Suprapubic skin (tissue), 3 donors: ENCODE measurements at regions not wholly inside any gene's neighbourhood (a gene's known extent, or its start where the extent isn't known, plus 50 kb on each side); places are given as distances from the start of the nearest gene placed in this dataset.

ENCODE experiments used
- POLR2AphosphoS5 ChIP-seq, 3 donors: sonication (generic); formaldehyde crosslinking; IDR thresholded peaks; one replicate each; pipeline ENCODE4 v1.6.1; 2017; ENCODE audit warnings: antibody characterized with exemption in 3 of 3
- TF ChIP-seq, protein P1 (sequence below), 2 donors: fragments of 200-600 bp in 1 of 2; fragments of 450-650 bp in 1 of 2; sonication (generic) in 1 of 2; IDR thresholded peaks; one replicate each; pipeline ENCODE4 v1.5.1; 2016 to 2019; ENCODE audit warnings: antibody characterized with exemption in 2 of 2, mild to moderate bottlenecking in 1 of 2, moderate library complexity in 1 of 2

DNA sequence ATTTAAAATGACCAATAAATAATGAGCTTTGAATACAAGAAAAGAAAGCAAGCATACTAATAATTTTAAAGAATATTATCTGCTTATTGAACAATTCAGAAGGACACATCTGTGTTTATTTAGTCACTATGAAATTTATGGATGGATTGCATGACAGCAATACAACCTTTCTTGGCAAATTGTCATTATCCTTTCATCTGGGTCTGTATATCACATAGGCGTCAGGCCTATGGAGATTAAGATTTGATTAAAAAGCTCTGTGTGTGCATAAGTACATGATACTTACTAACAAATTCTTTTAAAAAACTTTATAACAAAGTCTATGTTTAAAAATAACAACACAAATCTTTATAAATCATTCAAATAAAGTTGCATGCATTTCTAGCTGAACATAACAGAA lies 1394.4 kb downstream of the KHDRBS2 start:
- TF ChIP-seq, protein P1, sequence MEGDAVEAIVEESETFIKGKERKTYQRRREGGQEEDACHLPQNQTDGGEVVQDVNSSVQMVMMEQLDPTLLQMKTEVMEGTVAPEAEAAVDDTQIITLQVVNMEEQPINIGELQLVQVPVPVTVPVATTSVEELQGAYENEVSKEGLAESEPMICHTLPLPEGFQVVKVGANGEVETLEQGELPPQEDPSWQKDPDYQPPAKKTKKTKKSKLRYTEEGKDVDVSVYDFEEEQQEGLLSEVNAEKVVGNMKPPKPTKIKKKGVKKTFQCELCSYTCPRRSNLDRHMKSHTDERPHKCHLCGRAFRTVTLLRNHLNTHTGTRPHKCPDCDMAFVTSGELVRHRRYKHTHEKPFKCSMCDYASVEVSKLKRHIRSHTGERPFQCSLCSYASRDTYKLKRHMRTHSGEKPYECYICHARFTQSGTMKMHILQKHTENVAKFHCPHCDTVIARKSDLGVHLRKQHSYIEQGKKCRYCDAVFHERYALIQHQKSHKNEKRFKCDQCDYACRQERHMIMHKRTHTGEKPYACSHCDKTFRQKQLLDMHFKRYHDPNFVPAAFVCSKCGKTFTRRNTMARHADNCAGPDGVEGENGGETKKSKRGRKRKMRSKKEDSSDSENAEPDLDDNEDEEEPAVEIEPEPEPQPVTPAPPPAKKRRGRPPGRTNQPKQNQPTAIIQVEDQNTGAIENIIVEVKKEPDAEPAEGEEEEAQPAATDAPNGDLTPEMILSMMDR (IDR thresholded peaks at IDR 0.05): no peak
- TF ChIP-seq POLR2AphosphoS5 (IDR thresholded peaks at IDR 0.05): no peak
